DMS153 treated with DMSO at 0.1 percent for 48 hours (cell line): ENCODE measurements at regions not wholly inside any gene's neighbourhood (a gene's known extent, or its start where the extent isn't known, plus 50 kb on each side); places are given as distances from the start of the nearest gene placed in this dataset.
"Not testable (repeated sequence)": the region's sequence is repeated elsewhere in the genome, so short reads cannot be mapped to it uniquely, and the experiment has no call there.

Experiments used
- DNase-seq: peaks from one replicate; lab custom pipeline; 2025; ENCODE audit not compliant: unreplicated experiment; lab: John Stamatoyannopoulos, UW

GRCh38 chr5:78726571-78726970 lies 78.0 kb upstream of the LHFPL2 start:
- DNase-seq: no peak

DNA sequence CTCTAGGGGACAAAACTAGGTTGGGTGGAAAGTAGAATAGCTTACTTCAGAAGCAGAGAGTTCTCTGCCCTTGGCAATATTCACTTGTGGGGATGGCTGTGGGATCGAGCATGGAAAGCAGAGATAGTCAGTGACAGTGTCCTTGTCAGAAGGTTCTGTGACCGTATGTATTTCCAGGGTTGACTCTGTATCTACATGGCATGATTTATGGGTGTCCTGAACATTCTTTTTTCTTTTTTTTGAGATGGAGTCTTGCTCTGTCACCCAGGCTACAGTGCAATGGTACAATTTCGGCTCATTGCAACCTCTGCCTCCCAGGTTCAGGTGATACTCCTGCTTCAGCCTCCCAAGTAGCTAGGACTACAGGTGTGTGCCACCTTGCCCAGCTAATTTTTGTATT lies 77.4 kb upstream of the LHFPL2 start:
- DNase-seq: no peak

DNA sequence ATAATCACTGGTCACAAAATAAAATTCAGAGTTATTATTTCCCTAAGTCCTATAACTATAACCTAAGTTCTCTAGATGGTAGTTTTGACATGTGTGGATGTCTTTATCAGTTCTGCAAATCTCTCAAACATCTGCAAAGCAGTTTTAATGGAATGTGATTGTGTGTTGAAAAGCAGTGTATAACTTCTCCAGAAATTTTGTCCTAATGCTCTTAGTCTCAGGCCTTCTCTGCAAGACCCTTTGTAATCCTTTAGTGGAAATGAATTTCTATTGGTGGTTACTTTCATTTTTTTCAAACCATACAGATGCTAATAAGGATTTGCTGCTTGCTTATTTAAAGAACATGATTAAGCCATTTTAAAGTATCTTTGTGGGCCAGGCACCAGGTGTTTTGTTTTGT lies 75.5 kb upstream of the LHFPL2 start:
- no peak for DNase-seq

- no peak for DNase-seq
Observed at GRCh38 chr5:78720997-78721396, 72.4 kb upstream of the LHFPL2 start.

- DNase-seq: no peak
Observed at GRCh38 chr5:78720227-78720985, 71.8 kb upstream of the LHFPL2 start.

- no peak for DNase-seq
Observed at GRCh38 chr5:78719504-78720219, 71.1 kb upstream of the LHFPL2 start.

DNA sequence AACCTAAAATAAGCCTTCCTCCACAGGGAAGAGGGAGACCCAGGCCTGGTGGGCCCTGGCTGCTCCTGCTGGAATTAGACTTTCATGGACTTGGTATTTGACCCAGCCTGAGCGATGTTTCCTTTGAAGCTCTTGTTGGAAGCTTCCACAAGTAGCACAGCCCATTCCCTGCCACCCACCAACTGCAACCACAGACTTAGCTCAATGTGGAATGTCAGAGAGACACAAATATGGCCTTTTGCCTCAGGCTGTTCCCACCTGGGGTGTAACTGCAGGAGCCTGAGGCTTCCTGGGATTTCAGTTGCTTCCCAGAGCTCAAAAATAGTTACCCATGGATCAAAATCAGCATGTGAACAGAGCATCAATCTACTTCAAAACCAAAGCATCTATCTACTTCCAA lies 70.3 kb upstream of the LHFPL2 start:
- no peak for DNase-seq

DNA sequence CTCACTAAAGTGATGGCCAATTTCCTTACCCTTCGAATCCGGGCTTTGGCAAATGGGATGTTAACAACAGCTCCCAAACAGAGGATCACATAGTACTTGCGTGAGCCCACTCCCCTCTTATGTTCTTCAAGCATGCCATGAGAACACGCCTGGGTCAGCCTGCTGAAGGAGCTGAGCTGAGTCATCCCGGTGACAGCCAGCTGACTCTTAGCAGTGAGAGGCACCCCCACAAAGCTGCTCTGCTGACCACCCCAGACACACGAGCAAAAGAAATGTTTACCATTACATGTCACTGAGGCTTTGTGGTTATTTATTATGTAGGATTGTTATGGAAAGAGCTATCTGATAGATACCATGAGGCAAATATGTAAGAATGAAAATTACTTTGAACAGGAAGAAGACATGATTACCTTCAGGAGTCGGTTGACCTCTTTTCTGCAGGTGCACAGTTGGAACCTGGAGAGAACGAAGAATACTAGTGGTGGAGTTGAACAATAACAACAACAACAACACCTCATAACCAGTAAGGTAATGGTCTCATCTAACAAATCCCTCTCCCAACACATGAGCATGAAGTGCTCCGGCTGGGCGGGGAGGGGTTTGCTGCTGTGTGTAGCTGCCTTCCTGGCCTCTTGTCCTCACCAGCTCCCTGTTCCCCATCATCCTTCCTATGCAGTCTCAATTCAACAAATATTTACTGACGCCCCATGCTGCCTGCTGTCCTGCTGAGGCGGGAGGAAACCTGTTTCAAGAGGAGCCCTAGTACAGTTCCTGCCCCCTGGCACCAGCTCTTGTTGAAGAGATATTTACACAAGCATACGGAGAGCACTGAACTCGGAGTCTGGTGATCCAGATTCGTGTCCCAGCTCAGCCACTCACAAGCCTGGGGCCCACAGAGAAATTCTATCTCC lies 69.4 kb upstream of the LHFPL2 start:
- DNase-seq: peak; percentile 0

DNA sequence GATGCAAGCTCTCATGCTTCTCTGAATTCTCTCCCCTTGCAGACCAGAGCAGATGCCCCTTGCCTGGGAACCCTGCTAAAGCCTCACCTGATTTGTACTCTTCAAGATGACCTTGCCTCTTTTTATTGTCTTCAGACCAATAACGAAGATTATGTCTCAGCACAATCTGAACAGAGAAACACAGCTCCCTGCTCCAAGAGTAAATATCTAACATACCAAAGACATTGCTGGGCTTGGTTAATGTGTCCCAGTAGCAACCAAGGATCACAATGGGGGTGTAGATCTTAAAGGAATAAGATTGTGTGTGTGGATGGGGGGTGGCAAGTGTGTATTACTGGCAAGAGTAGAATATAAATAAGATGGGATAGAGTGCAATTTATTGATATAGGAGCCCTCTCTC lies 67.6 kb upstream of the LHFPL2 start:
- no peak for DNase-seq

DNA sequence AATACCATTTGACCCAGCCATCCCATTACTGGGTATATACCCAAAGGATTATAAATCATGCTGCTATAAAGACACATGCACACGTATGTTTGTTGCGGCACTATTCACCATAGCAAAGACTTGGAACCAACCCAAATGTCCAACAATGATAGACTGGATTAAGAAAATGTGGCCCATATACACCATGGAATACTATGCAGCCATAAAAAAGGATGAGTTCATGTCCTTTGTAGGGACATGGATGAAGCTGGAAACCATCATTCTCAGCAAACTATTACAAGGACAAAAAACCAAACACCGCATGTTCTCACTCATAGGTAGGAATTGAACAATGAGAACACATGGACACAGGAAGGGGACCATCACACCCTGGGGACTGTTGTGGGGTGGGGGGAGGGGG lies 66.8 kb upstream of the LHFPL2 start:
- not testable (repeated sequence) for DNase-seq

GRCh38 chr5:78711670-78712069 lies 63.1 kb upstream of the LHFPL2 start:
- DNase-seq: not testable (repeated sequence)

- not testable (repeated sequence) for DNase-seq
Observed at GRCh38 chr5:78709729-78710430, 61.3 kb upstream of the LHFPL2 start.

DNA sequence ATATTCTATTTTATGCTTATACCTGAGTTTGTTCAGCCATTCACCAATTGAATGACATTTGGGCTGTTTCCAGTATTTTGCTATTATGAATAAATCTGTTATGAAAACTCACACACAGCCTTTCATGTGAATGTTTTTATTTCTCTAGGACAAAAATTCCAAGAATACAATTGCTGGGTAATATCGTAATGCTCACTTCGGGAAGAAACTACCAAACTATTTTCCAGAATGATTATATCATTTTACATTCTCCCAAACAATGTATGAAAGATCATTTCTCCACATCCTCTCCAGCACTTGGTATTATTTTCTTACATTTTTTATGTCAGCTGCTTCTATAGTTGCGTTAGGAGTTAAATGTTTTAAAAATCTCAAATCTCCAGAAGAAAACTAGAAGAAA lies 58.3 kb upstream of the LHFPL2 start:
- no peak for DNase-seq

DNA sequence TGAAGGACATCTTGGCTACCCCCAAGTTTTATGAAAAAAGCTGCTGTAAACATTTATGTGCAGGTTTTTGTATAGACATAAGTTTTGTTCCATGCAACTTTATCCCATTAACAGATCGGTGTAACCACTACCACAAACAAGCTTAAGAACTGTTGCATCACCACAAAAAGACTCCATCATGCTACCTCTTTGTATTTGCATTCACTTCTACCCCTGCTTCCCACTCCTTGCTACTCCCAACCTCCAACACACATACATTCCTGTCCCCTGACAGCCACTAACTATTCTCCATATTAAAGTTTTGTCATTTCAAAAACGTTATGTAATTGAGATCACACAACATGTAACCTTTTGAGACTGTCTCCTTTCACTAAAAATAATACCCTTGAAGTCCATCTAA lies 57.8 kb upstream of the LHFPL2 start:
- DNase-seq: no peak

GRCh38 chr5:78705826-78706225 lies 57.3 kb upstream of the LHFPL2 start:
- no peak for DNase-seq

- no peak for DNase-seq
Observed at GRCh38 chr5:78701795-78702410, 53.3 kb upstream of the LHFPL2 start.

DNA sequence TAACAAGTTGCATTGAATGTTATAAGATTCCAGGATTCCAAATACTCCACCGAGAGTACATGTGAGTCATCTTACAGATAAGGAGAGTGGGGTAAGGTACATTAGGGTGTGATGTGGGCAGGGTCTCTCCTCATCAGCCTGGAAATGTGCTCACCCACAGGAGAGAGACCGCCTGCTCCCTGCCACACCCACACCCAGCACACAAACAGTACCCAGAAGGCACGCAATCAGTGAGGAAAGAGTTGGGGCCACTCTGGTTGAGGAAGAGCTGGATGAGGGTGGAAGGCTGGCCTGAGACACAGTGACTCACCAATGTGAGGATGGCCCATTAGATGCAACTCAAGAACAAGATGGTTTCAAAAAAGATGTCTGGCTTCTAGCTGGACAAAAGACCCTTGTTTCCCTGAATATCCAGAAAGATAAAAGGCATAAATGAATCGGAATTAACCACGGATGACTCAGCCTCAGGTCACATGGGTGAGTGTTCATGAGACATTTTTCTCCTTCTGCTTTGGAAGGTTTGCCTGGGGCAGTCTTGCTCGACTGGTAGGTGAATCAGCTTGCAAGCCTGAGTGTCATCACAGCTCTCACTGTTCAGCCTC lies 51.1 kb upstream of the LHFPL2 start:
- no peak for DNase-seq

DNA sequence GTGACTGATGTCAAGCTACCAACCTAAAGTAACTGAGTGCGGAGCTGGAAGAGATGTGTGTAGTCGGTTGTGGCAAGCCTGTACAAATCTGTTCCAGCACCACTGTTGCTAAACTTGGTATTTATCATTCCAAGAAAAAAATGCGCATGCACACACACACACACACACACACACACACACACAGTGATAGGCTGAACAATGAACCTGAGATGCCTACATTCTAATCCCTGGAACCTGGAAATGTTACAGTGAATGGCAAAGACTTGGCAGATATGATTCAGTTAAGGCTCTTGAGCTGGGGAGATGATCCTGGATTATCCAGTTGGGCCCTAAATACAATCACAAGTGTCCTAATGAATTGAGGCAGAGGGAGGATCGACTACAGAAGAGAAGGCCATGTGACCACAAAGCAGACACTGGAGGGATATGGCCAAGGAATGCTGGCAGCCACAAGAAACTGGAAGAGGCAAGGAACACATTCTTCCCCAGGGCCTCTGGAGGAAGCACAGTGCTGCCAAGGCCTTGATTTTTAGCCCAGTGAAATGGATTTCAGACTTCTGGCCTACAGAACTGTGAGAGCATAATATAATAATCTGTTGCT lies 49.7 kb upstream of the LHFPL2 start:
- no peak for DNase-seq
